GM12878 (cell line): ENCODE measurements at regions not wholly inside any gene's neighbourhood (a gene's known extent, or its start where the extent isn't known, plus 50 kb on each side); places are given as distances from the start of the nearest gene placed in this dataset.

Source experiments
- ATAC-seq: fragments of 200-7000 bp; cut with Tn5 transposase; 3 replicates; pipeline ENCODE4 v1.9.1; 2020; ENCODE audit warnings: mild to moderate bottlenecking, moderate library complexity
- BruUV-seq: library from RNA; stranded (reverse); fragments of 400-500 nt; replicated peaks from 2 replicates; lab custom pipeline; 2021; lab: Mats Ljungman, UMichigan
- CTCF ChIA-PET: fragments of 300-600 bp; sonication (Branson Sonifier 250); formaldehyde crosslinking; extraction: SDS; loops from one replicate; lab custom pipeline; 2021; ENCODE audit warnings: inconsistent platforms; lab: Yijun Ruan, JAX
- POLR2A ChIA-PET: fragments of 350-600 bp; formaldehyde crosslinking; extraction: SDS; loops from one replicate; lab custom pipeline; 2021; ENCODE audit warnings: inconsistent platforms; lab: Charles Lee
- RAD21 ChIA-PET: fragments of 300-600 bp; sonication (Branson Sonifier 250); formaldehyde crosslinking; loops from one replicate; lab custom pipeline; 2023; ENCODE audit warnings: antibody characterized with exemption; ENCODE audit not compliant: unreplicated experiment; lab: Charles Lee
- SMC1A ChIA-PET: fragments of 300-600 bp; sonication (Branson Sonifier 250); formaldehyde crosslinking; loops from one replicate; lab custom pipeline; 2023; ENCODE audit not compliant: unreplicated experiment, uncharacterized antibody; lab: Charles Lee
- DNase-seq: peaks from one replicate; pipeline ENCODE4 v3.0.0-alpha.2; 2011; ENCODE audit warnings: low read depth, low spot score
- FAIRE-seq: peaks from 3 replicates; lab custom pipeline; 2011; peaks lifted over from hg19 to GRCh38; lab: Jason Lieb, UNC
- H2AFZ ChIP-seq: 2 replicates; pipeline ENCODE4 v1.6.0; 2011; ENCODE audit warnings: low read depth, low read length, control low read depth; ENCODE audit not compliant: control insufficient read depth
- H3K27ac ChIP-seq: 2 replicates; pipeline ENCODE4 v1.5.1; 2011; ENCODE audit warnings: control low read depth; ENCODE audit not compliant: control insufficient read depth, insufficient read depth
- H3K27me3 ChIP-seq, 2 experiments: replicated peaks in 1 of 2; 2 replicates each; pipeline versions ENCODE4 v1.6.0 to v1.6.1; 2011; ENCODE audit warnings: low read length in 1 of 2; ENCODE audit not compliant: control insufficient read depth in 2 of 2, insufficient read depth in 2 of 2
- H3K36me3 ChIP-seq, 2 experiments: 2 replicates each; pipeline ENCODE4 v1.5.1; 2011; ENCODE audit warnings: low read length in 1 of 2; ENCODE audit not compliant: control insufficient read depth in 2 of 2, insufficient read depth in 2 of 2
- H3K4me1 ChIP-seq: 2 replicates; pipeline ENCODE4 v1.6.1; 2011; ENCODE audit warnings: mild to moderate bottlenecking, low read length, moderate library complexity, mixed read lengths; ENCODE audit not compliant: control insufficient read depth, insufficient read depth
- H3K4me2 ChIP-seq: 2 replicates; pipeline ENCODE4 v1.6.0; 2011; ENCODE audit warnings: control low read depth; ENCODE audit not compliant: control insufficient read depth, insufficient read depth
- H3K4me3 ChIP-seq: fragments of 200-600 bp; sonication (generic); 2 replicates; pipeline ENCODE4 v1.5.1; 2016
- H3K79me2 ChIP-seq: 2 replicates; pipeline ENCODE4 v1.6.0; 2011; ENCODE audit warnings: low read length; ENCODE audit not compliant: control insufficient read depth, insufficient read depth
- H3K9ac ChIP-seq: 2 replicates; pipeline ENCODE4 v1.8.0; 2011; ENCODE audit warnings: low read length, control low read depth, mixed read lengths; ENCODE audit not compliant: control insufficient read depth, insufficient read depth
- H3K9me3 ChIP-seq: replicated peaks from 3 replicates; pipeline ENCODE4 v1.5.1; 2011; ENCODE audit warnings: mild to moderate bottlenecking, low read length; ENCODE audit not compliant: control insufficient read depth, insufficient read depth
- H4K20me1 ChIP-seq: 2 replicates; pipeline ENCODE4 v1.6.0; 2011; ENCODE audit not compliant: control insufficient read depth, insufficient read depth
- IKZF1 ChIP-seq: fragments of 450-650 bp; conservative IDR thresholded peaks from 2 replicates; pipeline ENCODE4 v1.6.1; 2017; ENCODE audit warnings: antibody characterized with exemption, mild to moderate bottlenecking
- JUNB ChIP-seq: IDR thresholded peaks from 2 replicates; pipeline ENCODE4 v1.6.1; 2016; ENCODE audit warnings: antibody characterized with exemption, mild to moderate bottlenecking
- LARP7 ChIP-seq: fragments of 450-650 bp; IDR thresholded peaks from 2 replicates; pipeline ENCODE4 v1.6.1; 2017; ENCODE audit warnings: mild to moderate bottlenecking
- MTA2 ChIP-seq: fragments of 450-650 bp; IDR thresholded peaks from 2 replicates; pipeline ENCODE4 v1.6.1; 2016; ENCODE audit warnings: low read depth, mild to moderate bottlenecking, moderate library complexity
- NR2F1 ChIP-seq: fragments of 450-650 bp; conservative IDR thresholded peaks from 2 replicates; pipeline ENCODE4 v1.6.1; 2017; ENCODE audit warnings: mild to moderate bottlenecking
- POU2F2 ChIP-seq: IDR thresholded peaks from 3 replicates; pipeline ENCODE4 v1.6.1; 2011; ENCODE audit warnings: low read depth, mild to moderate bottlenecking, low read length, borderline replicate concordance
- PRDM15 ChIP-seq: fragments of 450-650 bp; formaldehyde crosslinking; IDR thresholded peaks from 2 replicates; pipeline ENCODE4 v1.4.0; 2020; ENCODE audit warnings: mild to moderate bottlenecking, moderate library complexity
- RAD21 ChIP-seq: IDR thresholded peaks from 2 replicates; pipeline ENCODE4 v1.6.1; 2011; ENCODE audit warnings: mild to moderate bottlenecking, low read depth, low read length, moderate library complexity; ENCODE audit not compliant: insufficient read depth
- TCF3 ChIP-seq: IDR thresholded peaks from 2 replicates; pipeline ENCODE4 v1.6.1; 2012; ENCODE audit warnings: low read depth, mild to moderate bottlenecking, low read length, borderline replicate concordance; ENCODE audit not compliant: insufficient read depth
- WGBS: methylation state at CpG from one replicate; pipeline ENCODE4 v1.1.6; 2016; ENCODE audit warnings: low lambda C conversion rate; ENCODE audit not compliant: insufficient replicate concordance, insufficient coverage; ENCODE audit errors: missing lambda C conversion rate; 5-methylcytosine and 5-hydroxymethylcytosine counted together
- in situ Hi-C: fragments of 300-500 bp; cut with MboI; formaldehyde crosslinking; loops from 9 replicates; pipeline ENCODE4 v1.14.3; 2018; ENCODE audit warnings: mixed read lengths
- intact Hi-C: fragments of 100-400 bp; cut with micrococcal nuclease; formaldehyde crosslinking; loops from one replicate; pipeline ENCODE4 v1.14.2; 2022; ENCODE audit not compliant: unreplicated experiment

- ChIA-PET SMC1A (interaction anchor here (0.6 to 3.2 kb wide), 5 partner anchors 9 to 64 kb away, joined by 3 to 18 read pairs (median 6); no protein-coding TSS in a partner anchor), RAD21 (no interaction called here), POLR2A (no interaction called here), CTCF (interaction anchor here (1.7 kb wide), 1 partner anchor 39 kb away, joined by 4 read pairs; no protein-coding TSS in a partner anchor)
- no peak overlapping the region for H3K9ac ChIP-seq
- no peak for DNase-seq
- H3K27ac ChIP-seq: no peak overlapping the region
- TF ChIP-seq NR2F1: peak; percentile 84
- TF ChIP-seq POU2F2: no peak
- in situ Hi-C loops: no loop called here
- H4K20me1 ChIP-seq: no peaks in the 10 kb centered on the region
- no peak for FAIRE-seq
- peaks cover 4% of the 10 kb centered on the region for H3K9me3 ChIP-seq
- H3K4me3 ChIP-seq: no peak overlapping the region
- no peak overlapping the region for H2AFZ ChIP-seq
- no peak overlapping the region for H3K4me2 ChIP-seq
- no peaks in the 10 kb centered on the region for H3K27me3 ChIP-seq
- H3K36me3 ChIP-seq: no peaks in the 10 kb centered on the region
- peak; percentile 30; the same call in 2 of the 3 replicates for ATAC-seq
- H3K4me1 ChIP-seq: peaks cover 19% of the 10 kb centered on the region
- no peaks in the 10 kb centered on the region for H3K79me2 ChIP-seq
- intact Hi-C loops: no loop called here
- WGBS: 0% methylated on average over 1 of the region's 1 CpG
- no TSS peak for BruUV-seq
Measured at GRCh38 chr1:221940631-221941030, 198.7 kb upstream of the DUSP10 start.

- peak; percentile 23 for FAIRE-seq
- H3K36me3 ChIP-seq: no peaks in the 10 kb centered on the region
- ChIA-PET SMC1A (interaction anchor here (0.9 to 3.2 kb wide), 7 partner anchors 13 to 196 kb away, joined by 3 to 18 read pairs (median 4); no protein-coding TSS in a partner anchor), RAD21 (interaction anchor here (0.9 to 1.2 kb wide), 2 partner anchors 98 to 108 kb away, joined by 3 to 5 read pairs; no protein-coding TSS in a partner anchor), CTCF (interaction anchor here (1.0 kb wide), 1 partner anchor 70 kb away, joined by 3 read pairs; no protein-coding TSS in a partner anchor), POLR2A (no interaction called here)
- H3K4me1 ChIP-seq: peaks cover 19% of the 10 kb centered on the region
- intact Hi-C loops (no loop called here), in situ Hi-C loops (no loop called here)
- H2AFZ ChIP-seq: no peak overlapping the region
- no peak overlapping the region; the same call in 1 of the 2 replicates for H3K4me2 ChIP-seq
- H3K79me2 ChIP-seq: no peaks in the 10 kb centered on the region
- H3K27ac ChIP-seq: no peak overlapping the region; the same call in 1 of the 2 replicates
- no peak overlapping the region for H3K4me3 ChIP-seq
- no peak overlapping the region for H3K9ac ChIP-seq
- DNase-seq: peak; percentile 84
- ATAC-seq: peak; percentile 90
- H3K9me3 ChIP-seq: no peaks in the 10 kb centered on the region; the same call in 1 of the 3 replicates
- no peaks in the 10 kb centered on the region for H3K27me3 ChIP-seq
- WGBS: 0% methylated on average over 2 of the region's 2 CpGs
- H4K20me1 ChIP-seq: no peaks in the 10 kb centered on the region
- no TSS peak for BruUV-seq
- TF ChIP-seq MTA2: peak; percentile 43
- peak; percentile 47 for TF ChIP-seq IKZF1
- TF ChIP-seq JUNB: 0 out of 2 replicates have a peak, but pooled peaks have one; percentile 13
- peak; percentile 96 for TF ChIP-seq TCF3
- TF ChIP-seq PRDM15 (CRISPR knock-in tag): no peak
- no peak for TF ChIP-seq LARP7
- TF ChIP-seq RAD21: no peak
Measured at GRCh38 chr1:221939607-221940006, 197.7 kb upstream of the DUSP10 start.
